Bronchial epithelial cell (primary cell): ENCODE measurements at regions not wholly inside any gene's neighbourhood (a gene's known extent, or its start where the extent isn't known, plus 50 kb on each side); places are given as distances from the start of the nearest gene placed in this dataset.
"Not testable (repeated sequence)": the region's sequence is repeated elsewhere in the genome, so short reads cannot be mapped to it uniquely, and the experiment has no call there.

Source experiments
- DNase-seq: peaks from one replicate; pipeline ENCODE4 v3.0.0-alpha.2; 2010; ENCODE audit warnings: low read depth
- FAIRE-seq: peaks from 2 replicates; lab custom pipeline; 2011; peaks lifted over from hg19 to GRCh38; lab: Jason Lieb, UNC
- H3K27me3 ChIP-seq: 2 replicates; pipeline ENCODE4 v1.5.1; 2011; ENCODE audit warnings: low read length; ENCODE audit not compliant: control insufficient read depth, insufficient read depth
- H3K36me3 ChIP-seq: 2 replicates; pipeline ENCODE4 v1.5.1; 2011; ENCODE audit warnings: low read length; ENCODE audit not compliant: control insufficient read depth, insufficient read depth
- H3K4me3 ChIP-seq: 2 replicates; pipeline ENCODE4 v1.5.1; 2011; ENCODE audit warnings: mild to moderate bottlenecking, low read depth, low read length, control low read depth
- CTCF ChIP-seq: IDR thresholded peaks from 2 replicates; pipeline ENCODE4 v1.5.1; 2011; ENCODE audit warnings: mild to moderate bottlenecking, moderate library complexity, low read length, control low read depth, inconsistent platforms; ENCODE audit not compliant: insufficient read depth, severe bottlenecking

GRCh38 chr14:71799841-71800240 lies 132.4 kb upstream of the RGS6 start:
- TF ChIP-seq CTCF: no peak
- Histone ChIP-seq H3K4me3 (no peak overlapping the region), H3K36me3 (no peaks in the 10 kb centered on the region), H3K27me3 (peaks cover 3% of the 10 kb centered on the region)
- FAIRE-seq (no peak), DNase-seq (no peak)

- H3K4me3 ChIP-seq: no peak overlapping the region
- H3K36me3 ChIP-seq: no peaks in the 10 kb centered on the region
- TF ChIP-seq CTCF: no peak
- peaks cover 3% of the 10 kb centered on the region for H3K27me3 ChIP-seq
- DNase-seq (no peak), FAIRE-seq (no peak)
Observed at GRCh38 chr14:71800878-71801277, 131.4 kb upstream of the RGS6 start.

- FAIRE-seq (no peak), DNase-seq (peak; percentile 88)
- H3K36me3 ChIP-seq: no peaks in the 10 kb centered on the region
- H3K27me3 ChIP-seq: no peaks in the 10 kb centered on the region
- no peak overlapping the region for H3K4me3 ChIP-seq
- TF ChIP-seq CTCF: no peak
Observed at GRCh38 chr14:71803539-71804260, 128.5 kb upstream of the RGS6 start.

- no peak overlapping the region for H3K4me3 ChIP-seq
- no peak for TF ChIP-seq CTCF
- no peaks in the 10 kb centered on the region for H3K36me3 ChIP-seq
- FAIRE-seq (no peak), DNase-seq (no peak)
- no peaks in the 10 kb centered on the region for H3K27me3 ChIP-seq
Observed at GRCh38 chr14:71804992-71805391, 127.2 kb upstream of the RGS6 start.

- H3K36me3 ChIP-seq, H3K27me3 ChIP-seq, FAIRE-seq, DNase-seq, H3K4me3 ChIP-seq: not testable (repeated sequence)
Observed at GRCh38 chr14:71807049-71807448, 125.2 kb upstream of the RGS6 start.

- H3K4me3 ChIP-seq, H3K27me3 ChIP-seq, DNase-seq, FAIRE-seq, H3K36me3 ChIP-seq: not testable (repeated sequence)
Observed at GRCh38 chr14:71810800-71811199, 121.4 kb upstream of the RGS6 start.

- H3K27me3 ChIP-seq: no peaks in the 10 kb centered on the region
- no peak for TF ChIP-seq CTCF
- no peak overlapping the region for H3K4me3 ChIP-seq
- no peaks in the 10 kb centered on the region for H3K36me3 ChIP-seq
- DNase-seq (no peak), FAIRE-seq (no peak)
Observed at GRCh38 chr14:71812693-71813092, 119.5 kb upstream of the RGS6 start.
